Smooth muscle cell (in vitro differentiated cells): ENCODE measurements at regions not wholly inside any gene's neighbourhood (a gene's known extent, or its start where the extent isn't known, plus 50 kb on each side); places are given as distances from the start of the nearest gene placed in this dataset.

Experiments
- DNase-seq: peaks from one replicate; lab custom pipeline; 2025; ENCODE audit not compliant: unreplicated experiment; lab: John Stamatoyannopoulos, UW
- H2AFZ ChIP-seq: fragments of 200-600 bp; sonication (generic); 2 replicates; pipeline ENCODE4 v1.6.0; 2016; ENCODE audit warnings: antibody characterized with exemption, low read depth, mild to moderate bottlenecking
- H3F3A ChIP-seq: fragments of 200-600 bp; sonication (generic); 2 replicates; pipeline ENCODE4 v1.6.0; 2017; ENCODE audit warnings: antibody characterized with exemption, low read depth
- H3K27ac ChIP-seq: fragments of 200-600 bp; sonication (generic); 2 replicates; pipeline ENCODE4 v1.5.1; 2016; ENCODE audit warnings: low read depth, mild to moderate bottlenecking
- H3K27me3 ChIP-seq: fragments of 200-600 bp; sonication (generic); 2 replicates; pipeline ENCODE4 v1.6.1; 2016; ENCODE audit warnings: low read depth, mild to moderate bottlenecking
- H3K36me3 ChIP-seq: fragments of 200-600 bp; sonication (generic); 2 replicates; pipeline ENCODE4 v1.5.1; 2016; ENCODE audit warnings: low read depth
- H3K4me1 ChIP-seq: fragments of 200-600 bp; sonication (generic); 2 replicates; pipeline ENCODE4 v1.5.1; 2016; ENCODE audit warnings: low read depth
- H3K4me2 ChIP-seq: fragments of 200-600 bp; sonication (generic); 2 replicates; pipeline ENCODE4 v1.6.0; 2016; ENCODE audit warnings: mild to moderate bottlenecking
- H3K4me3 ChIP-seq: fragments of 200-600 bp; sonication (generic); 2 replicates; pipeline ENCODE4 v1.5.1; 2016; ENCODE audit warnings: mild to moderate bottlenecking
- H3K79me2 ChIP-seq: fragments of 200-600 bp; sonication (generic); 2 replicates; pipeline ENCODE4 v1.6.0; 2016; ENCODE audit warnings: low read depth, mild to moderate bottlenecking
- H3K9ac ChIP-seq: fragments of 200-600 bp; sonication (generic); 2 replicates; pipeline ENCODE4 v1.6.0; 2016; ENCODE audit warnings: low read depth
- H3K9me3 ChIP-seq: fragments of 200-600 bp; sonication (generic); replicated peaks from 2 replicates; pipeline ENCODE4 v1.5.1; 2016; ENCODE audit warnings: low read depth
- H4K20me1 ChIP-seq: fragments of 200-600 bp; sonication (generic); 2 replicates; pipeline ENCODE4 v1.6.0; 2016; ENCODE audit warnings: low read depth
- WGBS: methylation state at CpG from one replicate; pipeline ENCODE4 v1.1.7; 2016; ENCODE audit warnings: low lambda C conversion rate; 5-methylcytosine and 5-hydroxymethylcytosine counted together
- TF ChIP-seq, protein P1 (sequence below): fragments of 200-600 bp; sonication (generic); IDR thresholded peaks from 2 replicates; pipeline ENCODE4 v1.5.1; 2017; ENCODE audit warnings: borderline replicate concordance, mild to moderate bottlenecking, antibody characterized with exemption; ENCODE audit not compliant: insufficient read depth, poor library complexity, severe bottlenecking

DNA sequence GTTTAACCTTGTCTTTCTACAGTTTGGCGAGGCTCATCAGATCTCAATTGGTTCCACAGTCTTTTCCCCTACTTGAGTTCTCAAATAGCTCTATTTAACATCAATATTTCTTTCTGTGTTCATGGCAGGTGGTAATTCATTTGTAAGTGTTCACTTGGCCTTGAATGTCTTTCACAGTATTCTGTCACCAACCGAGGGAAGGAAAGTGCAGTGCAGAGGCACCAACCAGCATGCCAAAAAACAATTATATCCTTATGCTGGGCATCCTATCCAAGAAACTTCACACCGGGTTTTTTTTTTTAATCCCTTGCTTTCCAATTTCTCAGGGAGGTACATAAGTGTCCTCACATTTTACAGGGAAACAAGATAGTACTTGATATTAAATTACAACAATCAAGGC, 55.0 kb upstream of the ZC3H12C start:
- Histone ChIP-seq H3K4me2 (no peak overlapping the region), H3F3A (no peaks in the 10 kb centered on the region), H3K79me2 (no peaks in the 10 kb centered on the region), H3K4me3 (no peak overlapping the region), H3K27me3 (no peaks in the 10 kb centered on the region), H4K20me1 (no peaks in the 10 kb centered on the region), H3K27ac (no peak overlapping the region), H3K36me3 (no peaks in the 10 kb centered on the region), H3K9me3 (no peaks in the 10 kb centered on the region), H3K9ac (no peak overlapping the region), H2AFZ (peak overlapping the region; percentile 2), H3K4me1 (no peaks in the 10 kb centered on the region)
- WGBS: 87% methylated on average over 3 of the region's 3 CpGs
- TF ChIP-seq, protein P1, sequence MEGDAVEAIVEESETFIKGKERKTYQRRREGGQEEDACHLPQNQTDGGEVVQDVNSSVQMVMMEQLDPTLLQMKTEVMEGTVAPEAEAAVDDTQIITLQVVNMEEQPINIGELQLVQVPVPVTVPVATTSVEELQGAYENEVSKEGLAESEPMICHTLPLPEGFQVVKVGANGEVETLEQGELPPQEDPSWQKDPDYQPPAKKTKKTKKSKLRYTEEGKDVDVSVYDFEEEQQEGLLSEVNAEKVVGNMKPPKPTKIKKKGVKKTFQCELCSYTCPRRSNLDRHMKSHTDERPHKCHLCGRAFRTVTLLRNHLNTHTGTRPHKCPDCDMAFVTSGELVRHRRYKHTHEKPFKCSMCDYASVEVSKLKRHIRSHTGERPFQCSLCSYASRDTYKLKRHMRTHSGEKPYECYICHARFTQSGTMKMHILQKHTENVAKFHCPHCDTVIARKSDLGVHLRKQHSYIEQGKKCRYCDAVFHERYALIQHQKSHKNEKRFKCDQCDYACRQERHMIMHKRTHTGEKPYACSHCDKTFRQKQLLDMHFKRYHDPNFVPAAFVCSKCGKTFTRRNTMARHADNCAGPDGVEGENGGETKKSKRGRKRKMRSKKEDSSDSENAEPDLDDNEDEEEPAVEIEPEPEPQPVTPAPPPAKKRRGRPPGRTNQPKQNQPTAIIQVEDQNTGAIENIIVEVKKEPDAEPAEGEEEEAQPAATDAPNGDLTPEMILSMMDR: no peak
- DNase-seq: no peak
